ENCODE measurements at regions not wholly inside any gene's neighbourhood (a gene's known extent, or its start where the extent isn't known, plus 50 kb on each side); places are given as distances from the start of the nearest gene placed in this dataset.

DNA sequence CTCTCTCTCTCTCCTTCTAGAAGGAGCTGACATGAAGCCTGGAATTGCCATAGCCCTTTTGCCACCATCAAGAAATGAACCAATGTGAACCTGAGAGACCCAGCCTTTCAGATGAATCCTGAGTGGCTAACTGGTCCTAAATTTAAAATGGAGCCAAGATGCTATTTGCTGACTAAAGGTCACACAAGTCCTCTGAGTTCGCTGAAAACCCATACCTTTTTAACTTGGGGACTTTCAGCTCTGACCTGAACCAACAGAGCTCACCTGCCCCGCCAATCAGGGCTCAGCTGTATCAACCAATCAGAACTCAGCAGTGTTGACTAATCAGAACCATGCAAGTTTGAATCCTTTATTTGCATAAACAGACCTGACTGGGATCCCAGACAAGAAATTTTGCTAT is 70.3 kb upstream of the MDM1 start:
- FAIRE-seq, result no peak
- Histone ChIP-seq H3K9ac (ENCODE audit: low read length in 3 of 3) (no peak overlapping the region), H3K9me3 (ENCODE audit: control insufficient read depth in 2 of 3, insufficient read depth in 1 of 3, low read length in 3 of 3) (no peaks in the 10 kb centered on the region)

DNA sequence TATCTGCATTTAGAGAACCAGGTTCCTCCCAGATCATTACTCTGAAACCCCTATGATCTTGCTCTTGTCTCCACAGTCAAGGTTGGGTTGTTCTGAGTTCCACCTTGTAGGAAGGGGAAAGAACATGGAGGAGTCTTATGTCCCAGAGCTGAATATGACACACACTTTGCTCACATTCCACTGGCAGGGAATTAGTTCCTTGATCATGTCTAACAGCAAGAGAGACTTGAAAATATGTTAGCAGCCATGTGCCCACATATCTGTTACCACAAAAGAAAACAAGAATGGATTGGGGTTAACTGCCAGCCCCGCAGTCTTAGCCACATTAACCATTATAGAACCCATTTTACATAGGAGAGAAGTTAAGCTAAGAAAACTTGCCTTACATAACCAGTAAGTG is 71.1 kb upstream of the MDM1 start:
- H3K4me1 ChIP-seq (ENCODE audit: control insufficient read depth in 2 of 3, insufficient read depth in 2 of 3, low read depth in 1 of 3, low read length in 3 of 3), result peaks cover 2 to 19% (median 15%) of the 10 kb centered on the region in 3 donors
- no peaks in the 10 kb centered on the region for H3K27me3 ChIP-seq (ENCODE audit: control insufficient read depth, insufficient read depth, low read length)
- intact Hi-C loops (cut with DNase I), result no loop called here
- no peaks in the 10 kb centered on the region for H3K9me3 ChIP-seq (ENCODE audit: control insufficient read depth in 2 of 3, insufficient read depth in 1 of 3, low read length in 3 of 3)
- TF ChIP-seq, protein P1, sequence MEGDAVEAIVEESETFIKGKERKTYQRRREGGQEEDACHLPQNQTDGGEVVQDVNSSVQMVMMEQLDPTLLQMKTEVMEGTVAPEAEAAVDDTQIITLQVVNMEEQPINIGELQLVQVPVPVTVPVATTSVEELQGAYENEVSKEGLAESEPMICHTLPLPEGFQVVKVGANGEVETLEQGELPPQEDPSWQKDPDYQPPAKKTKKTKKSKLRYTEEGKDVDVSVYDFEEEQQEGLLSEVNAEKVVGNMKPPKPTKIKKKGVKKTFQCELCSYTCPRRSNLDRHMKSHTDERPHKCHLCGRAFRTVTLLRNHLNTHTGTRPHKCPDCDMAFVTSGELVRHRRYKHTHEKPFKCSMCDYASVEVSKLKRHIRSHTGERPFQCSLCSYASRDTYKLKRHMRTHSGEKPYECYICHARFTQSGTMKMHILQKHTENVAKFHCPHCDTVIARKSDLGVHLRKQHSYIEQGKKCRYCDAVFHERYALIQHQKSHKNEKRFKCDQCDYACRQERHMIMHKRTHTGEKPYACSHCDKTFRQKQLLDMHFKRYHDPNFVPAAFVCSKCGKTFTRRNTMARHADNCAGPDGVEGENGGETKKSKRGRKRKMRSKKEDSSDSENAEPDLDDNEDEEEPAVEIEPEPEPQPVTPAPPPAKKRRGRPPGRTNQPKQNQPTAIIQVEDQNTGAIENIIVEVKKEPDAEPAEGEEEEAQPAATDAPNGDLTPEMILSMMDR (IDR thresholded peaks at IDR 0.05; ENCODE audit: borderline replicate concordance, extremely low read depth, insufficient read depth), result no peak
- DNase-seq (no peak), FAIRE-seq (no peak)
- H3K36me3 ChIP-seq (ENCODE audit: control insufficient read depth in 2 of 3, insufficient read depth in 3 of 3, low read length in 3 of 3), result no peaks in the 10 kb centered on the region
- H3K9ac ChIP-seq (ENCODE audit: low read length in 3 of 3), result no peak overlapping the region
- H3K27ac ChIP-seq (ENCODE audit: low read depth in 2 of 2, low read length in 2 of 2), result no peak overlapping the region
- H3K4me3 ChIP-seq (ENCODE audit: low read length in 3 of 3), result no peak overlapping the region

More for the DNA sequence above, 70.3 kb upstream of the MDM1 start:
- peaks cover 2 to 19% (median 15%) of the 10 kb centered on the region in 3 donors for H3K4me1 ChIP-seq (ENCODE audit: control insufficient read depth in 2 of 3, insufficient read depth in 2 of 3, low read depth in 1 of 3, low read length in 3 of 3)
- H3K36me3 ChIP-seq (ENCODE audit: control insufficient read depth in 2 of 3, insufficient read depth in 3 of 3, low read length in 3 of 3), result no peaks in the 10 kb centered on the region
- DNase-seq, result no peak
- no peak overlapping the region for H3K4me3 ChIP-seq (ENCODE audit: low read length in 3 of 3)
- no peaks in the 10 kb centered on the region for H3K27me3 ChIP-seq (ENCODE audit: control insufficient read depth, insufficient read depth, low read length)
- H3K27ac ChIP-seq (ENCODE audit: low read depth in 2 of 2, low read length in 2 of 2), result no peak overlapping the region
- intact Hi-C loops (cut with DNase I), result no loop called here
- TF ChIP-seq, protein P1 (IDR thresholded peaks at IDR 0.05; ENCODE audit: borderline replicate concordance, extremely low read depth, insufficient read depth), result no peak

DNA sequence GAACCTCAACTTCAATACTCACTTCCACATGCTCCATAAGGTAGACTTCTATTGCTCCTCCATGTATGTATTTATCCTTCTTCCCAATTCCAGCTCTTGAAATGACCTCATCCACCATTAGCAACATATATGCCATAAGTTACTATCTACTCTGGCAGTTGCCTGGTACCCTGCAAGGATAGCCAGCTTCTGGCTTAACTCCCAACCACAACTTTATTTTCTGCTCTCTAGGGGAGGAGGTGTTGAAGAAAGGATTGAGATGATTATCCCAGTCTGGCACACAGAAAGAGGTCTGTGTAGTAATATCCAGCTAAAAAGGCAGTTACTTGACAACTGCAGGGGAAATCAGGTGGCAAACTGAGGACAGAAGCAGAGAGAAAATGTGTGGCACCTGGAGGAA is 71.5 kb upstream of the MDM1 start:
- no peaks in the 10 kb centered on the region for H3K9me3 ChIP-seq (ENCODE audit: control insufficient read depth in 2 of 3, insufficient read depth in 1 of 3, low read length in 3 of 3)
- H3K27me3 ChIP-seq (ENCODE audit: control insufficient read depth, insufficient read depth, low read length), result no peaks in the 10 kb centered on the region
- peaks cover 2 to 19% (median 15%) of the 10 kb centered on the region in 3 donors for H3K4me1 ChIP-seq (ENCODE audit: control insufficient read depth in 2 of 3, insufficient read depth in 2 of 3, low read depth in 1 of 3, low read length in 3 of 3)
- FAIRE-seq (no peak), DNase-seq (no peak)
- intact Hi-C loops (cut with DNase I), result no loop called here
- no peak overlapping the region for H3K9ac ChIP-seq (ENCODE audit: low read length in 3 of 3)
- no peaks in the 10 kb centered on the region for H3K36me3 ChIP-seq (ENCODE audit: control insufficient read depth in 2 of 3, insufficient read depth in 3 of 3, low read length in 3 of 3)
- H3K4me3 ChIP-seq (ENCODE audit: low read length in 3 of 3), result no peak overlapping the region
- H3K27ac ChIP-seq (ENCODE audit: low read depth in 2 of 2, low read length in 2 of 2), result no peak overlapping the region
- TF ChIP-seq, protein P1 (IDR thresholded peaks at IDR 0.05; ENCODE audit: borderline replicate concordance, extremely low read depth, insufficient read depth), result no peak

DNA sequence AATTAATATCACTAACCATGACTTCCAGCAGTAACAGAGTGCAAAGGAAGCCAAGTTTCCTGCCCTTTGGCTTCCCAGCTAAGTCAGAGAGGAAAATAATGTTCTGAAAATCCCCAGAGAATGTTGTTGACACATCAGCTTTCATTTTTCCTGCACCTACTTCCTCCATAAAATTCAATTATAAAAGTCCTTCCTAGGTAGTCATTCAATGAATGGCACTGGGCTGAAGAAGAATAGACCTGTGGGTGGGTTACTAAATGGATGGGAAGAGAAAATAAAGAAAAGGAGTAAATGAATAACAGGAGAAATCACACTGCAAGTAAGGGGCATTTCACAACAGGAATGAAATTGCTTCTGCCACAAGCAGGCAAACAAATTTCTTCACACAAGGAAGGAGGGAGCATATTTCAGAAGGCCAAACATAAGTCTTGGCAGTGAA is 73.2 kb upstream of the MDM1 start:
- no peak overlapping the region for H3K9ac ChIP-seq (ENCODE audit: low read length in 3 of 3)
- TF ChIP-seq, protein P1 (IDR thresholded peaks at IDR 0.05; ENCODE audit: borderline replicate concordance, extremely low read depth, insufficient read depth), result no peak
- intact Hi-C loops (cut with DNase I), result no loop called here

More for the DNA sequence above, 73.2 kb upstream of the MDM1 start:
- H3K4me1 ChIP-seq (ENCODE audit: control insufficient read depth in 2 of 3, insufficient read depth in 2 of 3, low read depth in 1 of 3, low read length in 3 of 3), result peaks cover 2 to 19% (median 15%) of the 10 kb centered on the region in 3 donors
- H3K4me3 ChIP-seq (ENCODE audit: low read length in 3 of 3), result peak overlapping the region in 2 of 3 donors; percentile 11 to 44
- H3K36me3 ChIP-seq (ENCODE audit: control insufficient read depth in 2 of 3, insufficient read depth in 3 of 3, low read length in 3 of 3), result no peaks in the 10 kb centered on the region
- H3K27ac ChIP-seq (ENCODE audit: low read depth in 2 of 2, low read length in 2 of 2), result peak overlapping the region; percentile 81 to 89
- H3K27me3 ChIP-seq (ENCODE audit: control insufficient read depth, insufficient read depth, low read length), result no peaks in the 10 kb centered on the region
- H3K9me3 ChIP-seq (ENCODE audit: control insufficient read depth in 2 of 3, insufficient read depth in 1 of 3, low read length in 3 of 3), result no peaks in the 10 kb centered on the region
- DNase-seq (peak in 2 of 5 donors; percentile 9 to 36), FAIRE-seq (peak; percentile 86)
